ENCODE measurements at regions not wholly inside any gene's neighbourhood (a gene's known extent, or its start where the extent isn't known, plus 50 kb on each side); places are given as distances from the start of the nearest gene placed in this dataset.

DNA sequence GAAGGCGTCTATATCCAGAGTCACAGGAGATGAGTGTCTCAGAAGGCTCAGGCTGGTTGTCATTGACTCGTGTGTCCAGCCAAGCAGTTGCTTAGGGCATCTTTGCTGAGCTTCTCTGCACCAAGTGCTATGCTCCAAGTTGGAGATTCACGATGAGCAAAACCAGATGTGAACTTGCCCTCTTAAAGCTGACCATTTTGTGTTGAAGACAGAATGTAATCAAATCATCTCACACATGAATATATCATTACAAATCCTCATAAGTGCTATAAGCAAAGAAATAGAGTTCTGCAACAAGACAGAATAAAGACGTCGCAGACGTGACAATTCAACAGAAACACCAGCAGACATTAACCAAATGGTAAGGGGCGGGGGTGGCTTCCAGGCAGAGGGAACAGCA, 103.9 kb downstream of the ALDH8A1 start:
- Mint-ChIP-seq H3K4me3 (no peak overlapping the region), H3K4me1 (no peaks in the 10 kb centered on the region), H3K27ac (no peak overlapping the region), H3K27me3 (peaks cover 10% of the 10 kb centered on the region), H3K36me3 (ENCODE audit: low read depth) (no peaks in the 10 kb centered on the region), H3K9me3 (no peaks in the 10 kb centered on the region)
- TF ChIP-seq CTCF (IDR thresholded peaks at IDR 0.05): no peak
- ATAC-seq (ENCODE audit: low read depth): no peak
- POLR2A ChIA-PET: no interaction called here
- intact Hi-C loops (cut with micrococcal nuclease): no loop called here
- CTCF ChIA-PET: no interaction called here
- DNase-seq: no peak

- no peak overlapping the region for H3K4me3 Mint-ChIP-seq
- TF ChIP-seq CTCF (IDR thresholded peaks at IDR 0.05): no peak
- no peak for ATAC-seq (ENCODE audit: low read depth)
- peaks cover 5% of the 10 kb centered on the region for H3K27me3 Mint-ChIP-seq
- H3K27ac Mint-ChIP-seq: no peak overlapping the region
- no peaks in the 10 kb centered on the region for H3K36me3 Mint-ChIP-seq (ENCODE audit: low read depth)
- no peaks in the 10 kb centered on the region for H3K4me1 Mint-ChIP-seq
- DNase-seq: no peak
- intact Hi-C loops (cut with micrococcal nuclease): no loop called here
- ChIA-PET POLR2A (no interaction called here), CTCF (interaction anchor here (0.8 kb wide), 1 partner anchor 735 kb away, joined by 3 read pairs; no protein-coding TSS in a partner anchor)
- no peaks in the 10 kb centered on the region for H3K9me3 Mint-ChIP-seq
Measured at GRCh38 chr6:134844120-134844519, 105.8 kb downstream of the ALDH8A1 start.

DNA sequence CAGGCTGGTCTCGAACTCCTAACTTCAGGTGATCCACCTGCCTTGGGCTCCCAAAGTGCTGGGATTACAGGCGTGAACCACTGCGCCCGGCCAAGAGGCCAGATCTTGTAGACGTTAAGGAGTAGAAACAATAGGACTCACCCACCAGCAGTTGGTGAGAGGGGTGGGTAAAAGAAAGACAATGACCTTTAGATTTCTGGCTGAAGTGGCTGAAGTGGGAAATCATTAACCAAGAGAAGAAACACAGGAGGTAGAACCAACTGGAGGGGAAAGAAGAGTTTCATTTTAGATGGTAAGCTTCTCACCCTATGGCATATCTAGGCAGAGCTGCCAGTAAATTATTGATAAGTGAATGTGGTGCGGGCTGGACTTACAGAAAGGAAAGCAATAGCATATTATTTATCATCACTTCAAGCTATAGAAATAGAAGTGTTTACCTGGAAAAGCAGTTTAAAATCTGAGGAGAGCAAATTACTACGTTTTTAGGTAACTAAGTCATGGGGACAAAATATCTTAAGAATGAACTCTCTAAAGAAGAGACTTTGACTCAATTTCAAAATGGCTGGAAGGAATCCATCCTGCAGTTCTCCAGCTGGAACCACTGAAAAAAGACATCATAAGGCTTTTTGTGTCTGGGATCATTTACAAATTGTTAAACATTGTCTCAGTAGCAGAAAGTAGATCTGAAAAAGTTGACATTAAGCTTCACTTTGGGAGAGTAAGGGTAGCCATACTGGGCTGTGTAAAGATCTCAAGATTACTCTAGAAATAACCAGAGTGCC, 109.6 kb downstream of the ALDH8A1 start:
- H3K27ac Mint-ChIP-seq: no peak overlapping the region
- DNase-seq (no peak), ATAC-seq (ENCODE audit: low read depth) (no peak)
- intact Hi-C loops (cut with micrococcal nuclease): no loop called here
- POLR2A ChIA-PET: interaction anchor here (0.7 kb wide), 1 partner anchor 687 kb away, joined by 3 read pairs; no protein-coding TSS in a partner anchor
- H3K9me3 Mint-ChIP-seq: no peaks in the 10 kb centered on the region
- CTCF ChIA-PET: no interaction called here
- peaks cover 5% of the 10 kb centered on the region for H3K27me3 Mint-ChIP-seq
- no peak overlapping the region for H3K4me3 Mint-ChIP-seq
- no peak for TF ChIP-seq CTCF (IDR thresholded peaks at IDR 0.05)
- no peaks in the 10 kb centered on the region for H3K4me1 Mint-ChIP-seq
- no peaks in the 10 kb centered on the region for H3K36me3 Mint-ChIP-seq (ENCODE audit: low read depth)

DNA sequence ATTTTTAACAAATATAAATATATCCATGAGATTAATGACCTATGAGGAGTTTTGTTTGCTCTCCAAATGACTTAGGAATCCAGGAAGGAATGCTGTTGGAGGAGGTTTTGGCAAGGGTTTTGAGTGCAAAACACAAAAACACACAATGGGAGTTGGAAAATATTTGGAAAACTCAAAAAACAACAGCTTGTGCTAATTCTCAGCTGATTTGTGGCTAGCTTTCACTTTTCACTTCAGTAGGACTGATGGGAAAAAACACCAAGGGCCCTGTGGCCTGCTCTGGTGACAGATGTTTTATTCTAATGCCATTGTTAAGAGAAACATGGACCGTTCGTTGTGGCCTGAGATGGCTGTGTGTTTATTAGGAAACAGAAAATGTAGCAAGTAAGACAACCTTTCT, 113.9 kb downstream of the ALDH8A1 start:
- Mint-ChIP-seq H3K36me3 (ENCODE audit: low read depth) (no peaks in the 10 kb centered on the region), H3K27ac (no peak overlapping the region), H3K27me3 (peaks cover 3% of the 10 kb centered on the region), H3K4me3 (no peak overlapping the region), H3K9me3 (no peaks in the 10 kb centered on the region), H3K4me1 (no peaks in the 10 kb centered on the region)
- intact Hi-C loops (cut with micrococcal nuclease): no loop called here
- no peak for ATAC-seq (ENCODE audit: low read depth)
- no peak for DNase-seq
- POLR2A ChIA-PET: no interaction called here
- TF ChIP-seq CTCF (IDR thresholded peaks at IDR 0.05): no peak
- CTCF ChIA-PET: no interaction called here

DNA sequence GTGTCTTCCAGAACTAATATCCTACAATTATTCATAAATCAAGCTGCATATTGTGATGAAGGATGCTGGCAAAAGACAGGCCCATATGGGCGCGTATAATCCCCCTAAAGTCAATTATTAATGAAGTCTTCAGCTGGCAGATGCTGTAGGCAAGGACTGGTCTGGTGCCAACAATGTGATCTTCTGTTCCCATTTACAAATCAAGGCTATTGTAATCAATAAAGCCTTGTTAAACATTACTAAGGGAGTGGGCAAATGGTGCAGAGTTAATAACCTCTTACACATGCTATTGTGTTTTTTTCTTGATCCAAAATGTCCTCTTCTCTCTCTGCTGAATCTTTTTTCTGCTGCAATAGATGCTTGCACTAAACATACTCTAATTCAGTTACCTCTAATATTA, 119.0 kb downstream of the ALDH8A1 start:
- POLR2A ChIA-PET: no interaction called here
- no peak for TF ChIP-seq CTCF (IDR thresholded peaks at IDR 0.05)
- ATAC-seq (ENCODE audit: low read depth): no peak
- CTCF ChIA-PET: no interaction called here
- peaks cover 15% of the 10 kb centered on the region for H3K4me1 Mint-ChIP-seq
- no peaks in the 10 kb centered on the region for H3K36me3 Mint-ChIP-seq (ENCODE audit: low read depth)
- intact Hi-C loops (cut with micrococcal nuclease): no loop called here
- no peak overlapping the region for H3K27ac Mint-ChIP-seq
- no peak for DNase-seq
- no peaks in the 10 kb centered on the region for H3K27me3 Mint-ChIP-seq
- H3K9me3 Mint-ChIP-seq: no peaks in the 10 kb centered on the region
- no peak overlapping the region for H3K4me3 Mint-ChIP-seq
